ENCODE measurements at regions not wholly inside any gene's neighbourhood (a gene's known extent, or its start where the extent isn't known, plus 50 kb on each side); places are given as distances from the start of the nearest gene placed in this dataset.

DNA sequence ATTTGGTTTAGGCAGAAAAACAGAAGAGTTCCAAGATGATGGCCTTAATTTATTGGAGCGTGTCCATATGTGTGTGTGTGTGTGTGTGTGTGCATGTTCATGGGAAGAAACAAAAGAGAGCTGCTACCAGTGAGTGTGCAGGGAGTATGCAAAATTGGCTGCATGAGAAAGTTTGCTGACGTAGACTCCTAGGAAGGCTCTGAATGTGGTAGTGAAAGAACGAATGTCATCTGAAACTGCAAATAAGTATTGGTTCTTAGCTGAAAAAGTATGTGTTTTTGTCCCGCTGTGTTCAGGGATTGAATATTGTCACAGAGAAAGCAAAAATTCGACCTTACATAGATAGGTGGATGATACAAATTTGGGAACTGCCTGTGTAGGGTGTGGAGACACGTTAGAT, 542.6 kb upstream of the COX7C start:
- no peak overlapping the region for H3K27ac ChIP-seq (ENCODE audit: low read depth, low read length)

DNA sequence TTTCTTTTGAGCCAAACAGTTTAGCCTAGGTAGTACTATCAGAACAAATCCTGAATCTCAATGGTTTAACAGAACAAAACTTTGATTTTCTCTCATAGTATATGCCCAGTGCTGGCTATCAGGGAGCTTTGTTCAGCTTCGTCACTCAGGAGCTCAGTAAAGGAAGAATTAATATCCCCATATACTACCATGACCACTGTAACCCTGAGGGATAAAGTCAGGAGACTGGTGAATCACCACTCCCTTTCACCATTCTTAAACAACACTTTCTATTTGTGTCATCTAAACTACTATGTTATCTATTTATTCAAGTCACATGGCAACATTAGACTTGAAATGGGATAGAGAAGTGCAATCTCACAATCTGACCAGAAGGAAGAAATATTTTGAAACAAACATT, 522.6 kb upstream of the COX7C start:
- no peak overlapping the region for H3K4me3 ChIP-seq (ENCODE audit: low read depth, low read length)
- H3K36me3 ChIP-seq (ENCODE audit: control insufficient read depth, insufficient read depth, low read length), result no peaks in the 10 kb centered on the region
- H3K9ac ChIP-seq (ENCODE audit: low read depth, low read length), result no peak overlapping the region
- no peaks in the 10 kb centered on the region for H3K27me3 ChIP-seq (ENCODE audit: control insufficient read depth, insufficient read depth, low read length)
- no peak overlapping the region for H3K27ac ChIP-seq (ENCODE audit: low read depth, low read length)
- H3K4me1 ChIP-seq (ENCODE audit: control insufficient read depth, insufficient read depth, low read length), result no peaks in the 10 kb centered on the region
- no peaks in the 10 kb centered on the region for H3K9me3 ChIP-seq (ENCODE audit: control insufficient read depth, insufficient read depth, low read length)

More for the DNA sequence above, 542.6 kb upstream of the COX7C start:
- Histone ChIP-seq H3K9me3 (ENCODE audit: control insufficient read depth, insufficient read depth, low read length) (no peaks in the 10 kb centered on the region), H3K36me3 (ENCODE audit: control insufficient read depth, insufficient read depth, low read length) (no peaks in the 10 kb centered on the region), H3K4me3 (ENCODE audit: low read depth, low read length) (no peak overlapping the region), H3K27me3 (ENCODE audit: control insufficient read depth, insufficient read depth, low read length) (no peaks in the 10 kb centered on the region), H3K4me1 (ENCODE audit: control insufficient read depth, insufficient read depth, low read length) (no peaks in the 10 kb centered on the region), H3K9ac (ENCODE audit: low read depth, low read length) (no peak overlapping the region)

GRCh38 chr5:86101966-86102365, 515.8 kb upstream of the COX7C start:
- H3K4me1 ChIP-seq (ENCODE audit: control insufficient read depth, insufficient read depth, low read length), result no peaks in the 10 kb centered on the region
- no peak overlapping the region for H3K4me3 ChIP-seq (ENCODE audit: low read depth, low read length)
- H3K9ac ChIP-seq (ENCODE audit: low read depth, low read length), result no peak overlapping the region
- H3K27me3 ChIP-seq (ENCODE audit: control insufficient read depth, insufficient read depth, low read length), result no peaks in the 10 kb centered on the region
- no peaks in the 10 kb centered on the region for H3K9me3 ChIP-seq (ENCODE audit: control insufficient read depth, insufficient read depth, low read length)
- no peak overlapping the region for H3K27ac ChIP-seq (ENCODE audit: low read depth, low read length)
- H3K36me3 ChIP-seq (ENCODE audit: control insufficient read depth, insufficient read depth, low read length), result no peaks in the 10 kb centered on the region

- Histone ChIP-seq H3K4me3 (ENCODE audit: low read depth, low read length) (no peak overlapping the region), H3K27ac (ENCODE audit: low read depth, low read length) (no peak overlapping the region), H3K9me3 (ENCODE audit: control insufficient read depth, insufficient read depth, low read length) (no peaks in the 10 kb centered on the region), H3K36me3 (ENCODE audit: control insufficient read depth, insufficient read depth, low read length) (no peaks in the 10 kb centered on the region), H3K27me3 (ENCODE audit: control insufficient read depth, insufficient read depth, low read length) (no peaks in the 10 kb centered on the region), H3K4me1 (ENCODE audit: control insufficient read depth, insufficient read depth, low read length) (no peaks in the 10 kb centered on the region), H3K9ac (ENCODE audit: low read depth, low read length) (no peak overlapping the region)
Measured at GRCh38 chr5:86108825-86109224, 508.9 kb upstream of the COX7C start.

GRCh38 chr5:86112249-86112648, 505.5 kb upstream of the COX7C start:
- Histone ChIP-seq H3K9ac (ENCODE audit: low read depth, low read length) (no peak overlapping the region), H3K36me3 (ENCODE audit: control insufficient read depth, insufficient read depth, low read length) (no peaks in the 10 kb centered on the region), H3K9me3 (ENCODE audit: control insufficient read depth, insufficient read depth, low read length) (no peaks in the 10 kb centered on the region), H3K4me3 (ENCODE audit: low read depth, low read length) (no peak overlapping the region), H3K27me3 (ENCODE audit: control insufficient read depth, insufficient read depth, low read length) (no peaks in the 10 kb centered on the region), H3K27ac (ENCODE audit: low read depth, low read length) (no peak overlapping the region), H3K4me1 (ENCODE audit: control insufficient read depth, insufficient read depth, low read length) (no peaks in the 10 kb centered on the region)

- no peak overlapping the region for H3K4me3 ChIP-seq (ENCODE audit: low read depth, low read length)
- no peak overlapping the region for H3K9ac ChIP-seq (ENCODE audit: low read depth, low read length)
- no peaks in the 10 kb centered on the region for H3K4me1 ChIP-seq (ENCODE audit: control insufficient read depth, insufficient read depth, low read length)
- no peaks in the 10 kb centered on the region for H3K36me3 ChIP-seq (ENCODE audit: control insufficient read depth, insufficient read depth, low read length)
- no peaks in the 10 kb centered on the region for H3K9me3 ChIP-seq (ENCODE audit: control insufficient read depth, insufficient read depth, low read length)
- no peak overlapping the region for H3K27ac ChIP-seq (ENCODE audit: low read depth, low read length)
- H3K27me3 ChIP-seq (ENCODE audit: control insufficient read depth, insufficient read depth, low read length), result no peaks in the 10 kb centered on the region
Measured at GRCh38 chr5:86115164-86115563, 502.6 kb upstream of the COX7C start.

GRCh38 chr5:86118542-86118941, 499.2 kb upstream of the COX7C start:
- Histone ChIP-seq H3K27ac (ENCODE audit: low read depth, low read length) (no peak overlapping the region), H3K36me3 (ENCODE audit: control insufficient read depth, insufficient read depth, low read length) (no peaks in the 10 kb centered on the region), H3K27me3 (ENCODE audit: control insufficient read depth, insufficient read depth, low read length) (no peaks in the 10 kb centered on the region), H3K4me3 (ENCODE audit: low read depth, low read length) (no peak overlapping the region), H3K9me3 (ENCODE audit: control insufficient read depth, insufficient read depth, low read length) (no peaks in the 10 kb centered on the region), H3K9ac (ENCODE audit: low read depth, low read length) (no peak overlapping the region), H3K4me1 (ENCODE audit: control insufficient read depth, insufficient read depth, low read length) (no peaks in the 10 kb centered on the region)

DNA sequence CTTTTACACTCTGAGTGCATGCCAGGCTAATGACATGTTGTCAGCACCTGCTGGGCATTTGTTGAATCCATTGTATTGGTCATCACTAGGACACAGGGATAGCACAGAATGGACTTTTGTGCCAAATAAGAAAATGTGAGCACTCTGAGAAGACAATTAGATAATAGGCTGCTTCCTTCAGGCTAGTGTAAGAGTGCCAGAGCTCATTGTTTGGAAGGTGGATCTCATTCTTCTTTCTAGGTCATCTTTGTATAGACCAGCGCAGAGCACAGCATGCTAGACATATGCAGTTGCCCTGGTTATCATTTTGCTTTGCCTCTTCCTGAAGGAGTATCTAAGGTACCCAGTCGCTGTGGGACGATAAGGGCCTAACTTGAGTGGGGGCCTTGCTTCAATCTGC, 493.4 kb upstream of the COX7C start:
- Histone ChIP-seq H3K9ac (ENCODE audit: low read depth, low read length) (no peak overlapping the region), H3K36me3 (ENCODE audit: control insufficient read depth, insufficient read depth, low read length) (no peaks in the 10 kb centered on the region), H3K9me3 (ENCODE audit: control insufficient read depth, insufficient read depth, low read length) (no peaks in the 10 kb centered on the region), H3K27ac (ENCODE audit: low read depth, low read length) (no peak overlapping the region), H3K27me3 (ENCODE audit: control insufficient read depth, insufficient read depth, low read length) (no peaks in the 10 kb centered on the region), H3K4me1 (ENCODE audit: control insufficient read depth, insufficient read depth, low read length) (no peaks in the 10 kb centered on the region), H3K4me3 (ENCODE audit: low read depth, low read length) (no peak overlapping the region)

- Histone ChIP-seq H3K4me3 (ENCODE audit: low read depth, low read length) (no peak overlapping the region), H3K36me3 (ENCODE audit: control insufficient read depth, insufficient read depth, low read length) (no peaks in the 10 kb centered on the region), H3K9me3 (ENCODE audit: control insufficient read depth, insufficient read depth, low read length) (no peaks in the 10 kb centered on the region), H3K9ac (ENCODE audit: low read depth, low read length) (no peak overlapping the region), H3K27me3 (ENCODE audit: control insufficient read depth, insufficient read depth, low read length) (no peaks in the 10 kb centered on the region), H3K27ac (ENCODE audit: low read depth, low read length) (no peak overlapping the region), H3K4me1 (ENCODE audit: control insufficient read depth, insufficient read depth, low read length) (no peaks in the 10 kb centered on the region)
Measured at GRCh38 chr5:86125731-86126601, 491.8 kb upstream of the COX7C start.

- H3K9ac ChIP-seq (ENCODE audit: low read depth, low read length), result no peak overlapping the region
- H3K9me3 ChIP-seq (ENCODE audit: control insufficient read depth, insufficient read depth, low read length), result no peaks in the 10 kb centered on the region
- H3K36me3 ChIP-seq (ENCODE audit: control insufficient read depth, insufficient read depth, low read length), result no peaks in the 10 kb centered on the region
- H3K27ac ChIP-seq (ENCODE audit: low read depth, low read length), result no peak overlapping the region
- no peak overlapping the region for H3K4me3 ChIP-seq (ENCODE audit: low read depth, low read length)
- no peaks in the 10 kb centered on the region for H3K4me1 ChIP-seq (ENCODE audit: control insufficient read depth, insufficient read depth, low read length)
- no peaks in the 10 kb centered on the region for H3K27me3 ChIP-seq (ENCODE audit: control insufficient read depth, insufficient read depth, low read length)
Measured at GRCh38 chr5:86127696-86128095, 490.0 kb upstream of the COX7C start.

GRCh38 chr5:86129009-86129408, 488.7 kb upstream of the COX7C start:
- no peaks in the 10 kb centered on the region for H3K27me3 ChIP-seq (ENCODE audit: control insufficient read depth, insufficient read depth, low read length)
- H3K4me3 ChIP-seq (ENCODE audit: low read depth, low read length), result no peak overlapping the region

More at GRCh38 chr5:86129009-86129408, 488.7 kb upstream of the COX7C start:
- no peaks in the 10 kb centered on the region for H3K36me3 ChIP-seq (ENCODE audit: control insufficient read depth, insufficient read depth, low read length)
- H3K9me3 ChIP-seq (ENCODE audit: control insufficient read depth, insufficient read depth, low read length), result no peaks in the 10 kb centered on the region
- no peak overlapping the region for H3K9ac ChIP-seq (ENCODE audit: low read depth, low read length)
- no peak overlapping the region for H3K27ac ChIP-seq (ENCODE audit: low read depth, low read length)
- no peaks in the 10 kb centered on the region for H3K4me1 ChIP-seq (ENCODE audit: control insufficient read depth, insufficient read depth, low read length)

Data from HUES48 (cell line).